Suprapubic skin (tissue), 4 donors: ENCODE measurements at regions not wholly inside any gene's neighbourhood (a gene's known extent, or its start where the extent isn't known, plus 50 kb on each side); places are given as distances from the start of the nearest gene placed in this dataset.
"Not testable (repeated sequence)": the region's sequence is repeated elsewhere in the genome, so short reads cannot be mapped to it uniquely, and the experiment has no call there.

Source experiments
- DNase-seq, 2 donors: peaks; one replicate each; pipeline ENCODE4 v3.0.0-alpha.2; 2019; ENCODE audit warnings: low spot score in 2 of 2
- H3K27ac ChIP-seq: fragments of 200-600 bp; sonication (generic); one replicate; pipeline ENCODE4 v1.5.1; 2019
- H3K27me3 ChIP-seq: fragments of 200-600 bp; sonication (generic); one replicate; pipeline ENCODE4 v1.5.1; 2019
- H3K36me3 ChIP-seq: fragments of 200-600 bp; sonication (generic); one replicate; pipeline ENCODE4 v1.5.1; 2019
- H3K4me1 ChIP-seq: fragments of 200-600 bp; sonication (generic); one replicate; pipeline ENCODE4 v1.5.1; 2019
- H3K4me3 ChIP-seq: fragments of 200-600 bp; sonication (generic); one replicate; pipeline ENCODE4 v1.5.1; 2019; ENCODE audit warnings: mild to moderate bottlenecking
- H3K9me3 ChIP-seq: fragments of 200-600 bp; sonication (generic); one replicate; pipeline ENCODE4 v1.5.1; 2019
- CTCF ChIP-seq, 2 donors: fragments of 200-600 bp in 1 of 2; fragments of 450-650 bp in 1 of 2; sonication (generic) in 1 of 2; IDR thresholded peaks; one replicate each; pipeline ENCODE4 v1.5.1; 2016 to 2019; ENCODE audit warnings: antibody characterized with exemption in 2 of 2, mild to moderate bottlenecking in 1 of 2, moderate library complexity in 1 of 2
- EP300 ChIP-seq: sonication (generic); formaldehyde crosslinking; IDR thresholded peaks from one replicate; pipeline ENCODE4 v1.6.1; 2017; ENCODE audit warnings: antibody characterized with exemption
- POLR2A ChIP-seq, 2 donors: fragments of 450-650 bp; IDR thresholded peaks; one replicate each; pipeline ENCODE4 v1.6.1; 2017; ENCODE audit warnings: antibody characterized with exemption in 2 of 2, mild to moderate bottlenecking in 2 of 2, moderate library complexity in 2 of 2
- POLR2AphosphoS5 ChIP-seq, 3 donors: sonication (generic); formaldehyde crosslinking; IDR thresholded peaks; one replicate each; pipeline ENCODE4 v1.6.1; 2017; ENCODE audit warnings: antibody characterized with exemption in 3 of 3
- WGBS: methylation state at CpG from one replicate; pipeline ENCODE4 v1.1.5; 2018; 5-methylcytosine and 5-hydroxymethylcytosine counted together

- not testable (repeated sequence) for H3K27ac ChIP-seq, DNase-seq, H3K27me3 ChIP-seq, H3K36me3 ChIP-seq, H3K4me1 ChIP-seq, H3K4me3 ChIP-seq, H3K9me3 ChIP-seq
- 48% methylated on average over 4 of the region's 8 CpGs for WGBS
These were observed 349.2 kb upstream of the PLGLB2 start for GRCh38 chr2:87398567-87399305.

GRCh38 chr2:87401726-87402345 is 346.1 kb upstream of the PLGLB2 start:
- no peaks in the 10 kb centered on the region for H3K36me3 ChIP-seq
- no peaks in the 10 kb centered on the region for H3K27me3 ChIP-seq
- H3K4me1 ChIP-seq: no peaks in the 10 kb centered on the region
- H3K27ac ChIP-seq: no peak overlapping the region
- DNase-seq: no peak
- TF ChIP-seq CTCF (IDR thresholded peaks at IDR 0.05): no peak
- 76% methylated on average over 16 of the region's 16 CpGs for WGBS
- H3K9me3 ChIP-seq: no peaks in the 10 kb centered on the region
- H3K4me3 ChIP-seq: no peak overlapping the region

- no peaks in the 10 kb centered on the region for H3K9me3 ChIP-seq
- no peaks in the 10 kb centered on the region for H3K27me3 ChIP-seq
- WGBS: 97% methylated on average over 6 of the region's 6 CpGs
- no peak for DNase-seq
- TF ChIP-seq EP300 (no peak), CTCF (IDR thresholded peaks at IDR 0.05) (no peak), POLR2AphosphoS5 (IDR thresholded peaks at IDR 0.05) (no peak), POLR2A (IDR thresholded peaks at IDR 0.05) (no peak)
- H3K4me1 ChIP-seq: no peaks in the 10 kb centered on the region
- H3K4me3 ChIP-seq: no peak overlapping the region
- H3K27ac ChIP-seq: no peak overlapping the region
- H3K36me3 ChIP-seq: no peaks in the 10 kb centered on the region
These were observed 344.1 kb upstream of the PLGLB2 start for GRCh38 chr2:87403893-87404175.

GRCh38 chr2:87404411-87405255 is 343.3 kb upstream of the PLGLB2 start:
- DNase-seq, H3K4me1 ChIP-seq, H3K27ac ChIP-seq, H3K36me3 ChIP-seq, H3K27me3 ChIP-seq, H3K9me3 ChIP-seq, H3K4me3 ChIP-seq: not testable (repeated sequence)
- WGBS: 89% methylated on average over 21 of the region's 22 CpGs

GRCh38 chr2:87405531-87406216 is 342.2 kb upstream of the PLGLB2 start:
- 92% methylated on average over 4 of the region's 6 CpGs for WGBS
- not testable (repeated sequence) for H3K27me3 ChIP-seq, H3K4me3 ChIP-seq, H3K9me3 ChIP-seq, DNase-seq, H3K36me3 ChIP-seq, H3K4me1 ChIP-seq, H3K27ac ChIP-seq

- peak in 1 of 2 donors; percentile 78 for DNase-seq
- not testable (repeated sequence) for H3K4me3 ChIP-seq, H3K9me3 ChIP-seq, H3K27me3 ChIP-seq, H3K4me1 ChIP-seq, H3K36me3 ChIP-seq, H3K27ac ChIP-seq
- no CpG with 5 or more reads among the region's 6 CpGs for WGBS
These were observed 341.3 kb upstream of the PLGLB2 start for GRCh38 chr2:87406406-87407175.

- H3K4me1 ChIP-seq, H3K27me3 ChIP-seq, DNase-seq, H3K9me3 ChIP-seq, H3K4me3 ChIP-seq, H3K27ac ChIP-seq, H3K36me3 ChIP-seq: not testable (repeated sequence)
- no CpG with 5 or more reads among the region's 4 CpGs for WGBS
These were observed 338.3 kb upstream of the PLGLB2 start for GRCh38 chr2:87409601-87410000.

GRCh38 chr2:87410371-87410770 is 337.5 kb upstream of the PLGLB2 start:
- H3K27me3 ChIP-seq, H3K36me3 ChIP-seq, H3K4me3 ChIP-seq, H3K9me3 ChIP-seq, DNase-seq, H3K4me1 ChIP-seq, H3K27ac ChIP-seq: not testable (repeated sequence)
- WGBS: no CpG with 5 or more reads among the region's 3 CpGs

- not testable (repeated sequence) for H3K27ac ChIP-seq, DNase-seq, H3K4me3 ChIP-seq, H3K36me3 ChIP-seq, H3K27me3 ChIP-seq, H3K9me3 ChIP-seq, H3K4me1 ChIP-seq
- WGBS: 40% methylated on average over 1 of the region's 7 CpGs
These were observed 335.7 kb upstream of the PLGLB2 start for GRCh38 chr2:87412036-87412820.

GRCh38 chr2:87414331-87414730 is 333.6 kb upstream of the PLGLB2 start:
- H3K27ac ChIP-seq, H3K9me3 ChIP-seq, DNase-seq, H3K4me3 ChIP-seq, H3K4me1 ChIP-seq, H3K27me3 ChIP-seq, H3K36me3 ChIP-seq: not testable (repeated sequence)
- no CpG with 5 or more reads among the region's 1 CpG for WGBS
